Peyer's patch (tissue), 4 donors: ENCODE measurements at regions not wholly inside any gene's neighbourhood (a gene's known extent, or its start where the extent isn't known, plus 50 kb on each side); places are given as distances from the start of the nearest gene placed in this dataset.

Experiments
- CTCF ChIP-seq, 6 experiments: fragments of 450-650 bp in 4 of 6; fragments of 200-600 bp in 2 of 6; sonication (generic) in 1 of 6; IDR thresholded peaks; one replicate each; pipeline ENCODE4 v1.5.1; 2017 to 2019; ENCODE audit warnings: antibody characterized with exemption in 6 of 6, mild to moderate bottlenecking in 3 of 6, moderate library complexity in 1 of 6
- POLR2A ChIP-seq, 2 donors: fragments of 450-650 bp; IDR thresholded peaks; one replicate each; pipeline ENCODE4 v1.5.1; 2017; ENCODE audit warnings: antibody characterized with exemption in 2 of 2, mild to moderate bottlenecking in 2 of 2, moderate library complexity in 2 of 2

DNA sequence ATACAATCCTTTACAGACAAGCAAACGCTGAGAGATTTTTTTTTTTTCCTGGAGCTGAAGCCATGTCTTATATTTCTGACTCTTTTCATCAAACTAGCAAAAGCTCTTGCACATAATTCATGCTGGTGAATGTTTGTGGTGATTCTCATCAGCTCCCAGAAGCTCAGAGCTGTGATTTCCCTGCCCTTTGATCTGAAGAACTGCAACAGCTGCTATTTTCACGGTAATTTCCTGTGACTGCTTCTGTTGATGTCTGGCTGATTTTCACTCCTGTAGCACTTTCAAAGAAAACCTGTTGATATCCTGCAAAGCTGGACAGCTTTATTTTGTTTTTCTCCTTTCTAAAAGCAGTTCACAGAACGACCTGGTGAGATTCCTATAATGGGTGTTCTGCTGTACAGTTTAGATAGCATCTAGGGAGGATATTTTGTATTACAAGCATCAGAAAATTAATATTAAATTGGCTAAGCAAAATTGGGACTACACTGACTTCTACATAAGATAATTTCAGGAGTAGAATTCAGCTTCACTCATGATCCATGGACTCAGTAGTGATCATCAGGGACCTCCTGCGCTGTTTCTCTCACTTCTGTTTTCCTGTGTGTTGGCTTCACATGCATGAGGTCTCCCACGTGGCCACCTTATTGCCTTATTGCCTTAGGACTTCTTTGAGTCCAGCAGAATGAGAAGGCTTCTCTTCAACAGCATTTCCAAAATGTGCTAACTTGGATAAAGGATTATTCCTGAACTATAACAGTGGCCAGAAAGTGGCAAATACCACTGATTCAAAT lies 1111.6 kb upstream of the SORCS1 start:
- TF ChIP-seq CTCF (IDR thresholded peaks at IDR 0.05) (no peak), POLR2A (IDR thresholded peaks at IDR 0.05) (no peak)
